ENCODE measurements at regions not wholly inside any gene's neighbourhood (a gene's known extent, or its start where the extent isn't known, plus 50 kb on each side); places are given as distances from the start of the nearest gene placed in this dataset.

DNA sequence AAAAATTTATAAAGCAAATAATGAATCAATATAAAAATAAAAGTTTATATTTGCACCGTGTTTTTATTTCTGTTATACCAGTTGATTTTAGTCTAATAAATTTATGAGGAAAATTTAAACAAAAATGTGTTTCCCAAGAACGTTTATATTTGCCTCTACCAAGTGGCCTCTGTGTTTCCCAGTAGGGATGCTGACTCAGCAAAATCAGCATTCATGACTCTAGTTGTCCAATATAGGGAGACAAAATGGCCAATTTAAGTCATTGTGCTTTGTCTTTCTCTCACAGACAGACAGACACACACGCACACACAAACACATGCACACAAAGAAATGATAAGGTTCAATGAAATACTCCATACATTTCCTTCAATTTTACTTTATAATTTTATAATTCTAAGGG lies 942.5 kb upstream of the ZWINT start:
- TF ChIP-seq, protein P1, sequence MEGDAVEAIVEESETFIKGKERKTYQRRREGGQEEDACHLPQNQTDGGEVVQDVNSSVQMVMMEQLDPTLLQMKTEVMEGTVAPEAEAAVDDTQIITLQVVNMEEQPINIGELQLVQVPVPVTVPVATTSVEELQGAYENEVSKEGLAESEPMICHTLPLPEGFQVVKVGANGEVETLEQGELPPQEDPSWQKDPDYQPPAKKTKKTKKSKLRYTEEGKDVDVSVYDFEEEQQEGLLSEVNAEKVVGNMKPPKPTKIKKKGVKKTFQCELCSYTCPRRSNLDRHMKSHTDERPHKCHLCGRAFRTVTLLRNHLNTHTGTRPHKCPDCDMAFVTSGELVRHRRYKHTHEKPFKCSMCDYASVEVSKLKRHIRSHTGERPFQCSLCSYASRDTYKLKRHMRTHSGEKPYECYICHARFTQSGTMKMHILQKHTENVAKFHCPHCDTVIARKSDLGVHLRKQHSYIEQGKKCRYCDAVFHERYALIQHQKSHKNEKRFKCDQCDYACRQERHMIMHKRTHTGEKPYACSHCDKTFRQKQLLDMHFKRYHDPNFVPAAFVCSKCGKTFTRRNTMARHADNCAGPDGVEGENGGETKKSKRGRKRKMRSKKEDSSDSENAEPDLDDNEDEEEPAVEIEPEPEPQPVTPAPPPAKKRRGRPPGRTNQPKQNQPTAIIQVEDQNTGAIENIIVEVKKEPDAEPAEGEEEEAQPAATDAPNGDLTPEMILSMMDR (IDR thresholded peaks at IDR 0.05), result no peak
- Histone ChIP-seq H3K4me1 (no peaks in the 10 kb centered on the region), H3K27me3 (no peaks in the 10 kb centered on the region), H3K4me3 (no peak overlapping the region), H3K9me3 (no peaks in the 10 kb centered on the region), H3K27ac (no peak overlapping the region), H3K36me3 (no peaks in the 10 kb centered on the region)
- DNase-seq (ENCODE audit: low spot score in 2 of 2), result no peak
- intact Hi-C loops (cut with DNase I), result no loop called here

GRCh38 chr10:57300718-57301117 lies 939.7 kb upstream of the ZWINT start:
- Histone ChIP-seq H3K27ac (no peak overlapping the region), H3K36me3 (no peaks in the 10 kb centered on the region), H3K9me3 (no peaks in the 10 kb centered on the region), H3K4me3 (no peak overlapping the region), H3K27me3 (no peaks in the 10 kb centered on the region), H3K4me1 (no peaks in the 10 kb centered on the region)
- intact Hi-C loops (cut with DNase I), result no loop called here
- TF ChIP-seq, protein P1 (IDR thresholded peaks at IDR 0.05), result no peak
- no peak for DNase-seq (ENCODE audit: low spot score in 2 of 2)

GRCh38 chr10:57294698-57295097 lies 933.6 kb upstream of the ZWINT start:
- H3K36me3 ChIP-seq, result no peaks in the 10 kb centered on the region
- no peaks in the 10 kb centered on the region for H3K4me1 ChIP-seq
- no peaks in the 10 kb centered on the region for H3K9me3 ChIP-seq
- no peak overlapping the region for H3K27ac ChIP-seq
- TF ChIP-seq, protein P1 (IDR thresholded peaks at IDR 0.05), result no peak
- H3K27me3 ChIP-seq, result no peaks in the 10 kb centered on the region
- no peak overlapping the region for H3K4me3 ChIP-seq
- no peak for DNase-seq (ENCODE audit: low spot score in 2 of 2)
- intact Hi-C loops (cut with DNase I), result no loop called here

DNA sequence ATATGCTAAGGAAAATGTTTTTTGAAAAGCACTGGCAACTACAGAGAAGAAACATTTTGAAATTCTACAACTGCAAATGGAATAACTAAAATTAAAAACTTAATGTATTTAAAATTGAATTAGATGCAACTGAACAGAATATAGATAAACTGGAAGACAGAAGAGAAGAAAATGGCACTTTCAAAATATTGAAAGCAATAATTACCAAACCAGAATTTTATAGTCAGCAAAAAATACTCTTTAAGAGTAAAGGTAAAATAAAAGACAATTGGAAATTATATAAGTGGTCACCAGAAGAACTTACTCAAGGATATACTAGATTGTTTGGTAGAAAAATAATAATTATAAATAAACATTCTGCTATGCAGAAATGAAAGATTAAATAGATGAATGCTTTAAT lies 927.7 kb upstream of the ZWINT start:
- H3K36me3 ChIP-seq, result no peaks in the 10 kb centered on the region
- intact Hi-C loops (cut with DNase I), result no loop called here
- H3K9me3 ChIP-seq, result no peaks in the 10 kb centered on the region
- no peak overlapping the region for H3K27ac ChIP-seq
- no peak overlapping the region for H3K4me3 ChIP-seq
- DNase-seq (ENCODE audit: low spot score in 2 of 2), result no peak
- no peaks in the 10 kb centered on the region for H3K4me1 ChIP-seq
- H3K27me3 ChIP-seq, result no peaks in the 10 kb centered on the region
- TF ChIP-seq, protein P1 (IDR thresholded peaks at IDR 0.05), result no peak

DNA sequence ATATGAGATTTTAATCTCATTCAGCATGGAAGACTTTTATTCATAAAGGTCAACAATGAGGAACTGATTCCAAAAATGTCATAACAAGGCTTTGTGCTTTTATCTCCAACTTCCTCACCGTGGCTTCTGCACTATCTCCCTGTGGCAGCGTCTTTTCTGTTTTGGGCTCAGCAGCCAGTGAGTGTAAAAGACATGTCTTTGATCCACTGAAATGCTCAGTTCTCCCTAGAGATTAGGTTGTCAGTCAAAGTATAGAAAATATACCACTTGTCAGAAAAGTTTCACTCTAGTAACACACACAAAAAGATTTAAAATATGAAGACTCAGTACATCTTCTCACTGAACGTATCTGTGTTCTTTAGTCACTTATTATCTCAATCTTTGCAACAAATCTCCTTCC lies 901.8 kb upstream of the ZWINT start:
- Histone ChIP-seq H3K27me3 (no peaks in the 10 kb centered on the region), H3K27ac (no peak overlapping the region), H3K4me1 (no peaks in the 10 kb centered on the region), H3K9me3 (no peaks in the 10 kb centered on the region), H3K36me3 (no peaks in the 10 kb centered on the region), H3K4me3 (no peak overlapping the region)
- DNase-seq (ENCODE audit: low spot score in 2 of 2), result no peak
- intact Hi-C loops (cut with DNase I), result no loop called here
- TF ChIP-seq, protein P1 (IDR thresholded peaks at IDR 0.05), result no peak

DNA sequence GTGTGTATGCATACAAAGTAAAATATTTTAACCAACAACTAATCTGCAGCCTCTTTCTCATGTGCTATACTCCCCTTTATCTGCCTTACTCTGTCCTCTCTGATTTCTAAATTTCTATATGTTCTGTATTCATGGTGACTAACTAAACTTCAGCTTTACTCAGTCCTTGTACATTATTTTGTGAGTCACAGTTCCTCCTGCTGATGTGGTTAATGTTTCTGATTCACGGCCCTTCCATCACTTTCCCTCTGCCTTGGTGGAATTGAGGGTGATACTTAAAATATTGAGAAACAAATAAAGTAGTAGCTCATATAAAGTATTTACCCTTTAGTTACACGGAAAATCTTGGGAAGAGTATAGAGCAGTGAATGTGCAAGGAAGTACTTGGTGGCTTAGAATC lies 899.1 kb upstream of the ZWINT start:
- no peak overlapping the region for H3K4me3 ChIP-seq
- no peaks in the 10 kb centered on the region for H3K36me3 ChIP-seq
- intact Hi-C loops (cut with DNase I), result no loop called here
- no peak overlapping the region for H3K27ac ChIP-seq
- no peaks in the 10 kb centered on the region for H3K27me3 ChIP-seq
- H3K4me1 ChIP-seq, result no peaks in the 10 kb centered on the region
- no peaks in the 10 kb centered on the region for H3K9me3 ChIP-seq
- TF ChIP-seq, protein P1 (IDR thresholded peaks at IDR 0.05), result no peak
- no peak for DNase-seq (ENCODE audit: low spot score in 2 of 2)
